ENCODE measurements at regions not wholly inside any gene's neighbourhood (a gene's known extent, or its start where the extent isn't known, plus 50 kb on each side); places are given as distances from the start of the nearest gene placed in this dataset.

DNA sequence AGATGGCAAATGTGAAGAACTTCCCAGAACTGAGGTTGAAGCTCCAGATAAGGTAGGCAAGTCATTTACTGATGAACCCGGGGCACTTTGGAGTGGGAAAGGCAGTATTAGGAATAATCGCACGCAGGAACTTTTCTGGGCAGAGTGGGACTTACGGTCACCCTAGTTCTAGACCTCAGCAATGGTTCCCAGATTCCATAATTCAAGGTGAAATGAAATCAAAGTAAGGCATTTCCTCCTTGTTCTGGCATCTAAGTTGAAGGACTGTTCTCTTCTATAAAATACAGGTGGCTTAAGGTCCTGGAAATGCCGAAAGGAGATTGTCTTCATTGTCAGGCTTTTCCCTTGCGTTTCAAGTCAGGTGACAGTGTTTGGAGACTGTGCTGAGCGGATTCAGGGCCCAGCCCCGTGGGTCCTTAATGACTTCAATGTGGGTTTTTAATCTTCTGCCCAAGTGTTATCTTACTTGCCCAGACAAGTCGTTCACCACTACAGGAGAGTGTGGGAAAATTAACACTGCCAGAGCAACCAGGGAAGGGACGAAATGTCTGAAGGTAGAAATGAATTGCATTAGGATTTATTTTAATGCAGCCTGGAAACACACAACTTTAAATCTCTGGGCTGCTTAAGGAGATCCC lies 52.1 kb upstream of the STOX2 start:
- DNase-seq (ENCODE audit: low spot score): no peak

DNA sequence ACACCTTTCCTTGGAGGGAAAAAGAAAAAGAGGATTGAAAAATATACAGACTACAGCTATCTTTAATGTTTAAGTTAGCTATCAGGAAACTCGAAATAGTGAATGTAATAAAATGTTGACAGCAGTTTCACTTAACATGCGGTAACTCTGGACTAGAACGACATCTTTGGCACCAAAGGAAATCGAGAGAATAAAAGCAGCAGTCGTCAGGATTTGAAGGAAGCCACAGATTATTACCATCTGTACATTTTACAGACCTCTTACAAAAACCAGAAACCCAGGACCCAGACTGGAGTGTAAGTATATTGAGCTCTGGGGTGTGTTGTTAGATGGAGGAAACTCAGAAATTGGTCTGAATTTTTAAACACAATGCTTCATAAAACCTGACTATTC lies 51.6 kb upstream of the STOX2 start:
- DNase-seq (ENCODE audit: low spot score): no peak

Data from hematopoietic multipotent progenitor cell treated with erythropoietin and hydrocortisone succinate and interleukin-3 and kit ligand, for 15 days (in vitro differentiated cells).